DOHH2 (cell line): ENCODE measurements at regions not wholly inside any gene's neighbourhood (a gene's known extent, or its start where the extent isn't known, plus 50 kb on each side); places are given as distances from the start of the nearest gene placed in this dataset.

Experiments
- EZH2phosphoT487 ChIP-seq: fragments of 200-600 bp; sonication (generic); IDR thresholded peaks from 2 replicates; pipeline ENCODE4 v1.6.1; 2017; ENCODE audit warnings: borderline replicate concordance, mild to moderate bottlenecking, antibody characterized with exemption, low read length, moderate library complexity, mixed read lengths
- TF ChIP-seq, protein P1 (sequence below): fragments of 200-600 bp; sonication (generic); IDR thresholded peaks from one replicate; pipeline ENCODE4 v1.5.1; 2014; ENCODE audit warnings: antibody characterized with exemption, mild to moderate bottlenecking, low read depth, low read length; ENCODE audit not compliant: poor library complexity, severe bottlenecking

DNA sequence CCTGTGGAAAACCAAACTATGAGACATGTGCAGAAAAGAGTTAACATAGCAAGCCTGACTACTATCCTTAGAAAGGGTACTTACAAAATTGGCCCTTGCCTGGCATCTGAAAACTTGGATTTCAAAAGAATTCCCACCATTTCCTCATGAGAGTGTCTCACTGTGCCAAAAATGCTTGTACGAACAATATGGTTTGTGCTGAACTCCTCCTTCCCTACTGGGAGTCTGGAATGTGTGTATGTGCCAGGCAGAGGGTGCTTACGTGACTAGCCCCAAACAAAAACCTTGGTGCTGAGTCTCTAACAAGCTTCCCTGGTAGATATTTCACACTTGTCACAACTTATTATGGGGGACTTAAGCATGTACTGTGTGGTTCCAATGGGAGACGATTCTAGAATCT is 81.7 kb upstream of the GIMD1 start:
- TF ChIP-seq, protein P1, sequence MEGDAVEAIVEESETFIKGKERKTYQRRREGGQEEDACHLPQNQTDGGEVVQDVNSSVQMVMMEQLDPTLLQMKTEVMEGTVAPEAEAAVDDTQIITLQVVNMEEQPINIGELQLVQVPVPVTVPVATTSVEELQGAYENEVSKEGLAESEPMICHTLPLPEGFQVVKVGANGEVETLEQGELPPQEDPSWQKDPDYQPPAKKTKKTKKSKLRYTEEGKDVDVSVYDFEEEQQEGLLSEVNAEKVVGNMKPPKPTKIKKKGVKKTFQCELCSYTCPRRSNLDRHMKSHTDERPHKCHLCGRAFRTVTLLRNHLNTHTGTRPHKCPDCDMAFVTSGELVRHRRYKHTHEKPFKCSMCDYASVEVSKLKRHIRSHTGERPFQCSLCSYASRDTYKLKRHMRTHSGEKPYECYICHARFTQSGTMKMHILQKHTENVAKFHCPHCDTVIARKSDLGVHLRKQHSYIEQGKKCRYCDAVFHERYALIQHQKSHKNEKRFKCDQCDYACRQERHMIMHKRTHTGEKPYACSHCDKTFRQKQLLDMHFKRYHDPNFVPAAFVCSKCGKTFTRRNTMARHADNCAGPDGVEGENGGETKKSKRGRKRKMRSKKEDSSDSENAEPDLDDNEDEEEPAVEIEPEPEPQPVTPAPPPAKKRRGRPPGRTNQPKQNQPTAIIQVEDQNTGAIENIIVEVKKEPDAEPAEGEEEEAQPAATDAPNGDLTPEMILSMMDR = no peak
- TF ChIP-seq EZH2phosphoT487 = no peak
